NCI-H1105 treated with DMSO at 0.1 percent for 48 hours (cell line): ENCODE measurements at regions not wholly inside any gene's neighbourhood (a gene's known extent, or its start where the extent isn't known, plus 50 kb on each side); places are given as distances from the start of the nearest gene placed in this dataset.
"Not testable (repeated sequence)": the region's sequence is repeated elsewhere in the genome, so short reads cannot be mapped to it uniquely, and the experiment has no call there.

Experiments used
- DNase-seq: peaks from one replicate; lab custom pipeline; 2025; lab: John Stamatoyannopoulos, UW

GRCh38 chr16:64730261-64730660, 391.6 kb downstream of the CDH11 start:
- peak; percentile 0 for DNase-seq

GRCh38 chr16:64724339-64724738, 397.5 kb downstream of the CDH11 start:
- no peak for DNase-seq

GRCh38 chr16:64718486-64718885, 403.4 kb downstream of the CDH11 start:
- no peak for DNase-seq

- no peak for DNase-seq
Measured at GRCh38 chr16:64717871-64718270, 404.0 kb downstream of the CDH11 start.

- DNase-seq = no peak
Measured at GRCh38 chr16:64715624-64716023, 406.2 kb downstream of the CDH11 start.

- DNase-seq = no peak
Measured at GRCh38 chr16:64712026-64712425, 409.8 kb downstream of the CDH11 start.

- no peak for DNase-seq
Measured at GRCh38 chr16:64711596-64711995, 410.3 kb downstream of the CDH11 start.

GRCh38 chr16:64711026-64711425, 410.8 kb downstream of the CDH11 start:
- no peak for DNase-seq

- DNase-seq = no peak
Measured at GRCh38 chr16:64705443-64705842, 416.4 kb downstream of the CDH11 start.

- DNase-seq = no peak
Measured at GRCh38 chr16:64704386-64704785, 417.5 kb downstream of the CDH11 start.

- DNase-seq = no peak
Measured at GRCh38 chr16:64702415-64702814, 419.4 kb downstream of the CDH11 start.

GRCh38 chr16:64700628-64701027, 421.2 kb downstream of the CDH11 start:
- no peak for DNase-seq

- DNase-seq = no peak
Measured at GRCh38 chr16:64696866-64697265, 425.0 kb downstream of the CDH11 start.

- DNase-seq = no peak
Measured at GRCh38 chr16:64695684-64696083, 426.2 kb downstream of the CDH11 start.

- DNase-seq = no peak
Measured at GRCh38 chr16:64693946-64694345, 427.9 kb downstream of the CDH11 start.

GRCh38 chr16:64687786-64688185, 434.1 kb downstream of the CDH11 start:
- no peak for DNase-seq

- DNase-seq = no peak
Measured at GRCh38 chr16:64687123-64687522, 434.7 kb downstream of the CDH11 start.

- DNase-seq = no peak
Measured at GRCh38 chr16:64679976-64680690, 441.7 kb downstream of the CDH11 start.

GRCh38 chr16:64669573-64669972, 452.3 kb downstream of the CDH11 start:
- no peak for DNase-seq

GRCh38 chr16:64667334-64667877, 454.5 kb downstream of the CDH11 start:
- no peak for DNase-seq

GRCh38 chr16:64662312-64662711, 459.6 kb downstream of the CDH11 start:
- not testable (repeated sequence) for DNase-seq

GRCh38 chr16:64659866-64660265, 462.0 kb downstream of the CDH11 start:
- DNase-seq = no peak

- DNase-seq = no peak
Measured at GRCh38 chr16:64657316-64658011, 464.4 kb downstream of the CDH11 start.
